ENCODE measurements at regions not wholly inside any gene's neighbourhood (a gene's known extent, or its start where the extent isn't known, plus 50 kb on each side); places are given as distances from the start of the nearest gene placed in this dataset.

- TF ChIP-seq MYC (IDR thresholded peaks at IDR 0.05; ENCODE audit: low read depth, low read length) (no peak), POLR2A (IDR thresholded peaks at IDR 0.05; ENCODE audit: extremely low read depth, insufficient read length) (no peak)
- TF ChIP-seq, protein P1, sequence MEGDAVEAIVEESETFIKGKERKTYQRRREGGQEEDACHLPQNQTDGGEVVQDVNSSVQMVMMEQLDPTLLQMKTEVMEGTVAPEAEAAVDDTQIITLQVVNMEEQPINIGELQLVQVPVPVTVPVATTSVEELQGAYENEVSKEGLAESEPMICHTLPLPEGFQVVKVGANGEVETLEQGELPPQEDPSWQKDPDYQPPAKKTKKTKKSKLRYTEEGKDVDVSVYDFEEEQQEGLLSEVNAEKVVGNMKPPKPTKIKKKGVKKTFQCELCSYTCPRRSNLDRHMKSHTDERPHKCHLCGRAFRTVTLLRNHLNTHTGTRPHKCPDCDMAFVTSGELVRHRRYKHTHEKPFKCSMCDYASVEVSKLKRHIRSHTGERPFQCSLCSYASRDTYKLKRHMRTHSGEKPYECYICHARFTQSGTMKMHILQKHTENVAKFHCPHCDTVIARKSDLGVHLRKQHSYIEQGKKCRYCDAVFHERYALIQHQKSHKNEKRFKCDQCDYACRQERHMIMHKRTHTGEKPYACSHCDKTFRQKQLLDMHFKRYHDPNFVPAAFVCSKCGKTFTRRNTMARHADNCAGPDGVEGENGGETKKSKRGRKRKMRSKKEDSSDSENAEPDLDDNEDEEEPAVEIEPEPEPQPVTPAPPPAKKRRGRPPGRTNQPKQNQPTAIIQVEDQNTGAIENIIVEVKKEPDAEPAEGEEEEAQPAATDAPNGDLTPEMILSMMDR (IDR thresholded peaks at IDR 0.05; ENCODE audit: low read depth, low read length): no peak
- TF ChIP-seq, protein P2, sequence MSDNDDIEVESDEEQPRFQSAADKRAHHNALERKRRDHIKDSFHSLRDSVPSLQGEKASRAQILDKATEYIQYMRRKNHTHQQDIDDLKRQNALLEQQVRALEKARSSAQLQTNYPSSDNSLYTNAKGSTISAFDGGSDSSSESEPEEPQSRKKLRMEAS (IDR thresholded peaks at IDR 0.05; ENCODE audit: low read depth, low read length): no peak
Observed at GRCh38 chr6:147643341-147644200, 135.1 kb downstream of the SAMD5 start.
